ENCODE measurements at regions not wholly inside any gene's neighbourhood (a gene's known extent, or its start where the extent isn't known, plus 50 kb on each side); places are given as distances from the start of the nearest gene placed in this dataset.

- TF ChIP-seq NFRKB (IDR thresholded peaks at IDR 0.05) (no peak), SP1 (IDR thresholded peaks at IDR 0.05) (no peak), BHLHE40 (IDR thresholded peaks at IDR 0.05; ENCODE audit: borderline replicate concordance) (no peak), FOXK2 (IDR thresholded peaks at IDR 0.05) (no peak), CTBP1 (IDR thresholded peaks at IDR 0.05; ENCODE audit: borderline replicate concordance) (no peak), PKNOX1 (IDR thresholded peaks at IDR 0.05) (no peak), SUZ12 (IDR thresholded peaks at IDR 0.05) (no peak), FOXM1 (IDR thresholded peaks at IDR 0.05; ENCODE audit: borderline replicate concordance) (no peak), ZNF384 (IDR thresholded peaks at IDR 0.05) (no peak), TARDBP (IDR thresholded peaks at IDR 0.05) (no peak), ELF4 (IDR thresholded peaks at IDR 0.05) (no peak)
Measured at GRCh38 chr12:107600581-107601144, 84.9 kb upstream of the PWP1 start.
